Stimulated activated CD8-positive, alpha-beta memory T cell treated with anti-CD3 and anti-CD28 coated beads, Interleukin-7, amount 100 ng/mL, for 24 hours (primary cell): ENCODE measurements at regions not wholly inside any gene's neighbourhood (a gene's known extent, or its start where the extent isn't known, plus 50 kb on each side); places are given as distances from the start of the nearest gene placed in this dataset.
"Not testable (repeated sequence)": the region's sequence is repeated elsewhere in the genome, so short reads cannot be mapped to it uniquely, and the experiment has no call there.

ENCODE experiments used
- DNase-seq: peaks from one replicate; pipeline ENCODE4 v3.0.0-alpha.2; 2020; ENCODE audit warnings: low read depth

DNA sequence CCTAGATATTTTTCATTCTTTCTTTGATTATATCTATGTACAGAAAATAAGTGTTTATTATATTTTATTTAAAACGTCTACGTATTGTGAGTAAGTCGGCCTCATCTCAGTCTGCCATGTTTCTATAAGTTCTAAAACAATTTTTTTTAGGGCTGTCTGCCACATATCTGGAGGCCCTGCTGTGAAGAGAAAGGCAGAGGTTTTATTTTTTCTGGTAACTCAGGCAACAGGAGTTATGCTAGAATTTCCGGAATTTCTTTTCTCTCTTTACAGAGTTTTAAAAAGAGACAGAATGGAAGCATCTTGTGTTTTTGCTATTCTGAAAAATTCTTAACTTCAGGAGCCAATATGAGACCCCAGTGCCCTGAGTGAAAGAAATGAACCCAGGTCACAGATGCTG, 1124.0 kb upstream of the TENM3 start:
- no peak for DNase-seq

DNA sequence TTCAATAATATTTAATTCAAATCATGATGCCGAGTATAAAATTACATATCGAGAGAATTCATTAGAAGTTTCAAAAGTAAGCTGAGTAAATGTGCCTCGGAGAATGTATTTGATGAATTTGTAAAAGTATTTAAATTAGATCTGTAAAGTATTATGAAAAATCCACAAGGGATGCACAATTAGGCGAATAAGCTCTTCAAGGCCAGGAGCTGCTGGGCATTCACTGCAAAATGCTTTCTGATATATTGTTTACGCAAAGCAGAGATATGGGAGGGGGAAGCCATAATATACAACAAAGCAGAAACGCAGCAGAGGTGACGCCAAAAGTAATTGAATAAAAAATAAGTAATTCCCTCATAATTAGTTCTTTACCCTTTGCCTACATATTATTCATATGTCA, 1121.5 kb upstream of the TENM3 start:
- no peak for DNase-seq

DNA sequence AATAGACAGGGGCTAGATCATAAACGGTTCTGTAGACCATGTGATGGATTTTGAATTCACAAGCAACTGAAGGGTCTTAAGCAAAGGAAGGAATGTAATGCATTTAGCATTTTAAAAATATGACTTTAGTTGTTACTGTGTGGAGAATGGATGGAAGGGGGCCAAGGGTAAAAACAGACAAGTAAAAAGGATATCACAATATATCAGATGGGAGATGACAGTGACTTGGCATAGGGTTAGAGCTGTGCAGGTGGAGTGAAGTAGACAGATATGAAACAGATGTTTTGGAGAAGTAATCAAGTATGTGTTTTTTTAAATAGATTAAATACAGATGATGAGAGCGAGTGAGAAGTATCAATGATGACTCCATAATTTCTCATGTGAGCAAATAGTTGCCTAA, 1116.0 kb upstream of the TENM3 start:
- no peak for DNase-seq

DNA sequence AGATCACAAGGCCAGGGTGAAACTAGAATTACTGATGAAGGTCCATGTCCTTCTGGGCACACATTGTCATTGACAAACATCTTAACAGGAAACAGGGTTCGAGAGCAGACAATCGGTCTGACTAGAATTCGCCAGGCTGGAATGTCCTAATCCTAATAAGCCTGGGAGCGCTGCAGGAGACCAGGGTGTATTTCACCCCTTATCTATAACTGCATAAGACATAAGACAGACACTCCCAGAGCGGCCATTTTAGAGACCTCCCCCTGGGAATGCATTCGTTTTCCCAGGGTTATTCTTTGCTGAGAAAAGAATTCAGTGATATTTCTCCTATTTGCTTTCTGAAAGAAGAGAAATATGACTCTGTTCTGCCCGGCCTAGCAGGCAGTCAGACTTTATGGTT, 1112.9 kb upstream of the TENM3 start:
- DNase-seq: not testable (repeated sequence)

DNA sequence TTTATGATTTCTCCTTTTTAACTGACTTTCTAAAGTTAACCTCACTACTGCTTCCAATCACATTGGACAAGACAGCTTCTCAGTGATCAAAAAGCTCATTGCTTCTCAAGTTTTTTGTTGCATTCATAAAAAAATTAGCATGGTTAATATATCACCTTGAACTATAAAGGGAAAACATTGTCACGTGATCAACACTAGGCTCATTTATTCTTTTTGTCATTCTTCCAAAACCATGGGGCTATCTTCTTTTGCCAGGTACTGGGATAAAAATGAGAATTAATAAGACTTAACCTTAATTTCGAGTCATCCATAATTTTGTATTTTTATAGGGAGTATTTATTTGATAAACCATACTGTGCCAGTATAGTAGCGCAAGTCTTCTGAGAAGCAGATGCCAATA, 1105.9 kb upstream of the TENM3 start:
- no peak for DNase-seq

DNA sequence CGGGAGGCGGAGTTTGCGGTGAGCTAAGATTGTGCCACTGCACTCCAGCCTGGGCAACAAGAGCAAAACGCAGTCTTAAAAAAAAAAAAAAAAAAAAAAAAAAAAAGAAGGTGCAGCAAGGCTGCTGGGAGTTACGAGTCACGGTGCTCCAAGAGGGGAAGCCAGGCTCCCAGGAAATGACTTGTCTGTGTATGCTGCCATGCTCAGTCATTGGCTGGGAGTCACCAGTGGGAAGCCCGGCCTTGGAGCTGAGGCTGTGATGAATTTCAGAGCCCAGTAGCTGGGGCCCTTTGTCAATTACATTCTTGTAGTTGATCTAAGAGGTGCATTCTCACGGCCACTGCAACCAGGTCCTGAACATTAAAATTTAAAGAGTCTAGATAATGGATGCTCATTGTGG, 1105.1 kb upstream of the TENM3 start:
- DNase-seq: no peak

- DNase-seq: no peak
Observed at GRCh38 chr4:181140037-181140603, 1103.1 kb upstream of the TENM3 start.

GRCh38 chr4:181143250-181143854, 1099.8 kb upstream of the TENM3 start:
- DNase-seq: peak; percentile 58

GRCh38 chr4:181146051-181146450, 1097.2 kb upstream of the TENM3 start:
- DNase-seq: no peak

DNA sequence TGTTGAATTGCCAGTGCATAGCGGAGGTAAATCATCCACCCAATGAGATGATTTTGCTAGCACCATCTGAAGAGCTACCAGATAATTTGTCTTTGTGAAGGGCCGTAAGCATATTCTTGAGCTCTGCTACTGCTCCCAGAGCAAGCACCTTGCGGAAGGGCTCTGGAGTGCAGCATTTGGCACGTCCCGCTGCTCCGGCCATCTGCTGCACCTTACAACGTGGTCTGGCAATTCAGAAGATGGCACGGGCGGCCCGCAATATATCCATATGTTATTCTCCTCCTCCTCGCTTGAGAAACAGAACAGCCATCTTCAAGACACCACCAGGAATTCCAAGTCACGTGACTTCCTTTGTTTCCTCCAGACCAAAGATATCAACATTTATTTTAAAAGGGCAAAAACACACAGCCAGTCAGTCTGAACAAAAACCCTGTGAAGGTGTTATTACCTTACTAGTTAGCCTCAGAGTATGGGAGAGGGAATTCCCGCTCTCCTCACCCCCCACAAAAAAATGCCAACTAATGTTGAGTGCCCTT, 1095.7 kb upstream of the TENM3 start:
- no peak for DNase-seq

DNA sequence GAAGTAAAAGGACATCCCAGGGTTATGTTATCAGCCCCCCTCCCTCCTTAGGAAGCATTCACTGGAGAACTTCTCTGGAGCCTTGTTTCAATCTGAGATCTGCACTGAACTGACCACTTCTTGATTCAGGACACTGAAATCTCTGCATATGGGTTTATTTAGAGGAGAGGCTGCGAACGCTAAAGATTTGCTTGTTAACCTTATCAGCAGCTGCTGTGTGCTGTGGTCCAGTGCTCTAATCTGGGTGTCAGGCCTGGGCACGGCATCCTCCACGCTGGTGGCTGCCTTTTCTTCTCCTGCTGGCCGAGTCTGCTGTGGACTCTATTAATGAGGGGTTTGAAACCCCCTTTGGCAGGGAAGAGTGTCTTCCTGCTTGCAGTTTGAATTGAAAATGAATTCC, 1094.7 kb upstream of the TENM3 start:
- DNase-seq: no peak

DNA sequence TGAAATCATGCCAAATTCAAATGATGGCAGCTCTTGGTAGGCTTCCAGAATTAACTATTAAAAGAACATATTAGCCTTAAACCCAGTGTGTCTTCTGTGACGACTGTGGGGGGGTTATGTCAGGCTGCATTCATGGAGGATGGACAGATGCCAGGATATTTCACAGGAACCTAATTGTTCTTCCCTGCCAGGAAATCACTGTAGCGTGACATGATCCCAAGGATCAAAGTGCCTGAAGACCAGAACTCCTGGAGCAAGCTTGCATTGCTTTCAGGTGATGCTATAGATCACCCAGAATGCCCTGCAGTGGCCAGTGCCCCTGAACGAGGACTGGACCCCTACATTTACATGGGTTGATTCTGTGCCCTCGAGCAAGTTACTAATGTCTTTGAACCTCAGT, 1093.0 kb upstream of the TENM3 start:
- DNase-seq: no peak

- DNase-seq: no peak
Observed at GRCh38 chr4:181151856-181152255, 1091.3 kb upstream of the TENM3 start.

- DNase-seq: no peak
Observed at GRCh38 chr4:181157647-181158046, 1085.6 kb upstream of the TENM3 start.

DNA sequence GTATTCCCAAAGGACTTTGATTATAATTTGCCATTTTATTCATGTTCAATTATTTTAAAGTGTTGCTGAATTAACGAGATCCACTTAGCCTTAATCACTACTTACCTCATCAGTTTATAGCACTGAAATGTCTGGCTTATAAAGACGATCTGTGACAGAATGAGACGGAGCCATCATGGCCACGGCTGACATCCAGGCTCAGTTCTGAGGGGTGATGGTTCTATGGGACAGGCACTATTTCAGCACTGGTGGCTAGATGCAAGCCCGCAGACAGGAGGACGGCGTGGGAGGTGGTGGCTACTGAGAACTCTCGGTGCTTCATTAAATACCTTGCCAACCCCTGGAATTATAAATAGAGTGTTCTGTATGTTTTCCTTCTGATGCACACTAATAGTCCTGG, 1084.2 kb upstream of the TENM3 start:
- DNase-seq: no peak

DNA sequence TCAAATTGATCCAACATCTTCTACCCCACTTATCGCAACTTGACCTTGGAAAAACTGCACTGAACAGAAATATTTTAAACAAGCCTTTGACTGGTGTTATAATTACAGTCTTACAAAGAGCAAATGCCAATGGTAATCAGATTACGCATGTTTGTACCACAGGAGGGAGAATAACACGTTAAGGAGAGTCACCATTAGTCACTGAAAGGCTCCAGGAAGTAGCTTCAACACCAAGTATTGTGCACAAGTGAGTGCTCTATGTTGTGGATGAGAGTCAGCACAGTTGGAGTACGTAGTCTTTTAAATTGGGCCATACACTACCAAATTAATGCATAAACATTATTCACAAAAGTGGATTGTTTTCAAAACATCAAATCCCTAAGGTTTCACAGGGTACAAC, 1081.5 kb upstream of the TENM3 start:
- DNase-seq: no peak

GRCh38 chr4:181162266-181162665, 1080.9 kb upstream of the TENM3 start:
- no peak for DNase-seq

GRCh38 chr4:181162676-181163075, 1080.5 kb upstream of the TENM3 start:
- DNase-seq: no peak

GRCh38 chr4:181166742-181167399, 1076.3 kb upstream of the TENM3 start:
- DNase-seq: no peak

- DNase-seq: no peak
Observed at GRCh38 chr4:181168011-181168805, 1075.0 kb upstream of the TENM3 start.

DNA sequence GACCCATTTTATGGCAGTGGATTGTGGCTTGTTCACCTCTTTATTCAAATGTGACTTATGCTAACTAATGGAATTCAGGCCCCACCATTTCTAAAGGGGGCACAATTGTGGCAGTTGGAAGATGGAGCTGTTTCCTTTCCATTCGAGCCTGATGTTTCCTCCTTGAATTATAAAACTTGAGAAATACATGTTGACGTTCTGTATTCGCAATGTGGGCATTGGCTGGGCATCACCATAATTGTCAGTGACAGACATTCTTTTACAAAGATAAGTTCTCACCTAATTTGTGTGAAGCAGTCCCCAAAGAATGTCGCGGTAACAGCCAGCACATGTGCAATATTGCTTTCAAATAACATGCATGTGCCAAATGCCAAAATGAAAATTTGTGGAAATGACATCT, 1070.2 kb upstream of the TENM3 start:
- DNase-seq: no peak

- no peak for DNase-seq
Observed at GRCh38 chr4:181176306-181176705, 1066.9 kb upstream of the TENM3 start.

DNA sequence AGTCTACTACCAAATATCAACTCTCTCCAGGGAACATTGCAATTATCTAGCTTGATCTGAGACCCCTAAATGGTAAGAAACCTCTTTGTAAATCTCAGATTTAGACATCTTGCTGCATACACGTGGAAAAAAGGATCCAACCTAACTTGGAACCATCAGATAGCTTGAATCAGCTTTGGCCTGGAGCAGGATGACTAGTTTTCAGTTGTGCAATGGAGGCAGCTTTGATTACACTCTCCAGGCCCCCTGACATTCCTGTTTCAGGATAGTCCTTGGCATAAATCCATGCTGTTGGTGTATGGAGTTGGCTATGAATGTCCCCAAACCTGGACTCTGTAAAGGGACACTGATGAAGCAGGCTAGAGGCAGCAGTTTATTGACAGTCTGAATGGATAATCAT, 1061.9 kb upstream of the TENM3 start:
- no peak for DNase-seq
